Nucleus accumbens (tissue), 56 donors: ENCODE measurements at regions not wholly inside any gene's neighbourhood (a gene's known extent, or its start where the extent isn't known, plus 50 kb on each side); places are given as distances from the start of the nearest gene placed in this dataset.

Experiments
- DNase-seq, 56 donors: peaks; one replicate each; lab custom pipeline; 2025; lab: John Stamatoyannopoulos, UW

DNA sequence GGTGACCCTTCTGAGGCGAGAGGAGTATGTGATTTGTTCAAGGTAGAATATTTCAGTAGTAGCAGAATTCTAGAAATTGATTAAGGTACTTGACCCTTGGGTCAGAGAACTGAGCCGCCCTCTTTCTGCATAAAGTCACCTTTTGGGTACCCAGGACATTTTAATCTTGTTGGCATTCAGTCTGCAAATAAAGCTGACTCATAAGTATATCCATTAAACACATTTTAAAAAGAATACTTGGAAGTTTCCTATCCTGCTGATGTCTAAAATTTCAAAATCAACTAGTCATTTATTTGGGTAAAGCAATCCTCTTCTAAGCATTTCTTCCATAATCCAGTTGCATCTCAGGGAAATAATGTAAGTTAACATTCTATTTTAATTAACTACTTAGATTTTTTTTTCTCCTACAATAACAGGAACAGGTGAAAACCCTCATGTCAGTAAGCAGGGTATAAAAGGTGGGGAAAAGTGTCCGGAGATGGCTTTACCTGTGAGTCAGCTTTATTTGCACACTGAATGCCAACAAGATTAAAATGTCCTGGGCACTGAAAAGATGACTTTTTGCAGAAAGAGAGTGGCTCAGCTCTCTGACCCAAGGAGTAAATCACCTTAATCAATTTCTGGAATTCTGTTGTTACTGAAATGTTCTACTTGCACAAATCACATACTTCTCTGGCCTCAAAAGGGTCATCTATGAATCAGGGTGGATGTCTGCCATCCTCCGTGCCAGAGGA is 78.7 kb upstream of the ITGA6 start:
- DNase-seq = no peak

DNA sequence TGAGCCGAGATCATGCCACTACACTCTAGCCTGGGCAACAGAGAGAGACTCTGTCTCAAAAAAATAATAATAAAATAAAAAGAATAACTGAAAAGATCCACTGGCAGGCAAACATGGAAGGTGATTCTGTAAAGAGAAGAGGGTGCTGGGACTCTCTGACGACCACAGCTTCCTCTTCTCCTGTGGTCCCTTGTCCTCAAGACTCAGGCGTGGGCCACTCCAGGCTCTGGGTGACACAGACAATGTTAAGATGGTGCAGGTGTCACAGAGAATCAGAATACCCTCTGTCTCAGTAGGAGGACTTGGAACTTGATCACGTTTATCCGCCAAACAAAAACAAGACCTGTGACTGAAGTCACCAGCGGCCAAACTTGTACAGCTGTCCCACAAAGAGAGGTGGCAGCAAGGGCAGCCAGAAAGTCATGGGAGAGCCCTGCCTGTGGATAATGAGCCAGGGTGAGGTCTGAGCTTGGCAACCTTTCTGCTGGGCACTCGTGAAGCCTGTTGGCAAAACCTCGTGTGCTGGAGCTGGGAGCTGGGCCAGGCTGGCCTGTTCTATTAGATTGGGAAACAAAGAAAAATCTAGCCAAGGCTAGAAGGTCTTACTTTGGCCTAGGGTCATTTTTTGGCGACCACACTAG is 76.4 kb upstream of the ITGA6 start:
- peak in 50 of 56 donors; percentile 5 to 80 (median 42) for DNase-seq

DNA sequence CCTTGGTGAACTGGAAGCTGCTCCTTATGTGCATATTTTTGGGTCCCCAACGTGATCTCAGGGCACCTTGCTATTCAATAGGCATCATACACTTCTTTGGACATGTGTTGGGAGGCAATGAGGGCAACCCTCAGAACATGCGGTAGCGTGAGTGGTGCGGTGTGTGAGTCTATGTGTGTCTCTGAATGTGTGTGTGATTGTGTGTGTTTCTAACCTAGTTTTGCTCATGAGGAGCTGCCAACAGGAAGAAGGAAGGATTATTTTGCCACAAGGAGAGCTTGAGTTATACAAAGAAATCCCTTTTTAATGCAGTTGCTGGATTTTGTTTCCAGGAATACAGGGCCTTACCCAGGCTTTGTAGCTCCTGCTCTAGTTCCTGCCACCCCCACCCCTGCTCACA is 75.8 kb upstream of the ITGA6 start:
- no peak for DNase-seq

DNA sequence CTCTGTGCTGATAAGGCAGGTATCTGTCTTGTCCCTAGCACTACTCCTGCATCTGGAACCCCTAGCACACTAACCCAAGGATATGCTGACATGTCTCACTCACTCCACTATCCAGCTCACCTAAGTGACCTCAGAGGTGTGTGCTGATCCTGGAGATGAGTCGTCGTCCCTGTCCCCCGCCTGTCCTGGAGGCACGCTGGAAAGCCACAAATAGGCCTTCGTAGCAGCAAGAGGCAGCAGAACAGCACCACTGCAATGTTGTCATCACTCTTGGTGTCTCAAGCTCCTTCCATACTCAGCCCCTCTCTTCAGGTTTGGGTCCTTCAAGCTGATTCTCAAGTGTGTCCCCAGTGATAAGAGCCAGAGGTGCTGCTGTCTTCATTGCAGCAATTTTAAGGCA is 73.0 kb upstream of the ITGA6 start:
- DNase-seq = no peak

DNA sequence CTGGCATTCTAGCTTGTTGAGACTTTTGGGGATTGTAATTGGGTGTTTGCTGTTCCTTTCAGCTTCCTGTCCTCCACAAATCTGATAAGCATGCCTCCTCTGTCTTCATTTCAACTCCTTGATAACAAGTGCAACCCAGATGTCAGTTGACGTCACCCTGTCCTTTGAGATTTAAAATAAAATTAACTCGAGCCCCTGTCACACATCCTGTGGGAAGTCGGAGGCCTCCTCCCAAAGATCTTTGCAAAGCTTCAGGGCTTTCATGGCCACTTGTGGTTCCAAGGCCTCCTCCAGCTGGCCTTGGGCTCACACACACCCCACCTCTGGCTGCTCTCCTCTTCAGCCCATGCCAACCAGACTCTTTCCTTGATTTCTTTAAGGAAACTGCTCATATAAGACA is 69.9 kb upstream of the ITGA6 start:
- DNase-seq = no peak

DNA sequence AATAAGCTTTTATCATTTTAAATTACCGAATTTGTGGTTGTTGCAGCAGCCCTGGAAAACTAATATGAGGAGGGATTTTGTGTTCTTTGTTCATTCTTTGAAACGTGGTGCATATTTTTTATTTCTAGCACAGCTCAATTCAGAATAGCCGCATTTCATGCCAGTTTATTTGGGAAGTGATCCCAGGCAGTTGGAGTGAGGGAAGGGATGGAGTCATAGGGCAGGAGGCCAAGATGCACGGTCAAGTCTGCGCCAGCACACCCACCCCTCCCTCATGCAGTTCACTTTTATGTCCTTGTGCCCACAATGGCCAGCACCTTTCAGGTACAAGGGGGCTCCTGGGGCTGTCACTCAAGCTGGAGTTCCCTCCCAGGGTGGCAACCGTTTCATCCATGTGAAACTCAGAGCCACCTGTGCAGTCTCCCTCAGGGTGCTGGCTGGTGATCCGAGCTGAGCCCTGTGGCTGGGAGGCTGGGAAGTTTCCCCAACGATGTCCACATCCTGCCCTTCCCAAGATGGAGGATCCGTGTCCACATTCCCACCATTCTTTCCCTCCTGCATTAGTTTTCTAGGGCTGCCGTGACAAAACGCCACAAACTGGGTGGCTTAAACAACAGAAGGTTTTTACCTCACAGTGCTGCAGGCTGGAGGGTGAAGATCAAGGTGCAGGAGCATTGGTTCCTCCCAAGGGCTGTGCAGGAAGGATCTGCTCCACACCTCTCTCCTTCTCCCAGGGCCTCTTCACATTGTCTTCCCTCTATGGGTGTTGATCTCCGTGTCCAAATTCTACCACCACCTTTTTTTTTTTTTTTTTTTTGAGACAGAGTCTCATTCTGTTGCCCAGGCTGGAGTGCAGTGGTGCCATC is 68.5 kb upstream of the ITGA6 start:
- DNase-seq = peak in 6 of 56 donors; percentile 3 to 21 (median 8)

DNA sequence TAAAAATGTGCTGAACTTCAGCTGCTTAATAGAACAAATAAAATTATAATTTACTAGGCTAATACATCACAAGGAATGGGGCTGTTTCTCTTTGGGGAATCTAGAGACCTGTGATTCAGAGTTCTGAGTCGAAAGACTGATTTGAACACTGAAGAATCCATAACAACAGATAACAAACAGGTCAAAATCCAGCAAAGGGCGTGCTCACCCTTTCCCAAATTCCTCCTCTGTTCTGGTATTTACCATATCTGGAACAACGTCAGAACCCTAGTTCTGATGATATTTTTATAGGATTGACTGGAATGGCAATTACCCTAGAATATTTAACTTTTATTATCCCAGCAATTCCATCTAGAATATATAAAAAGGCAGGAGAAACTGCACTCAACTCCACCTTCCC is 66.0 kb upstream of the ITGA6 start:
- no peak for DNase-seq

DNA sequence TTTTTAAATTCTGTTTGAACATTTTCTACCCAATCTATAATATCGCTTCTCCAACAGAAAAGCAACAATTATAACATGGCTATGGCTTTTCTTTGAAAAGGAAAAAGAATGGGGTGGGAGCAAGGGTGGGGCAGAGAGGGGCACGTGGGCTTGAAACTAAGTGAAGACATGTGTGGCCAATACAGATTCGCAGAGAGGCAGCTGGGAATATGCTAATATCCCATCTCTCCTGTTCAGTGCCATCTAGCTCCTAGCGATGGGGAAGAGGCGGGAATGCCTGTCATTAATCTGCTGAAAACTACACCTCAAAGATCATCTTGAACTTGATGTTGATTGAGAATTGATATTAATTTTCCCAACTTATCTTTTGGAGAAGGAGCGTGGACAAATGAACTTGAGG is 65.5 kb upstream of the ITGA6 start:
- no peak for DNase-seq

DNA sequence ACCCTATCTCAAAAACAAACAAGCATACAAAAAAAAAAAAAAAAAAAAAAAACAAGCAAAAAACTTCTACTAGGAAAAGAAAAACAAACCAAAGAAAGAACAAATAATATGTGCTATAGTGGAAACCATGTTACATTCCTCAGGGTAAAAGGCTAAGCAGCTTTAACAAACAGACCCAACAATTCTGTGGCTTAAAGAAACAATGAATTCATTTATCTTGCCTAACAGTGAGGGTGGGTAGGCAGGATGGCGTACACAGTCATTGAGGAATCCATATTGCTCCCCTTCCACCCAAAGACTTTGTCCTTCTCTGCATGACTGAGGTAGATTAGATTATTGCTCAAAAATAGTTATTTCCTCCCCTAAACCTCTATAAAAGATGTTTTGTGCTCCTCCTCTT is 63.1 kb upstream of the ITGA6 start:
- no peak for DNase-seq

DNA sequence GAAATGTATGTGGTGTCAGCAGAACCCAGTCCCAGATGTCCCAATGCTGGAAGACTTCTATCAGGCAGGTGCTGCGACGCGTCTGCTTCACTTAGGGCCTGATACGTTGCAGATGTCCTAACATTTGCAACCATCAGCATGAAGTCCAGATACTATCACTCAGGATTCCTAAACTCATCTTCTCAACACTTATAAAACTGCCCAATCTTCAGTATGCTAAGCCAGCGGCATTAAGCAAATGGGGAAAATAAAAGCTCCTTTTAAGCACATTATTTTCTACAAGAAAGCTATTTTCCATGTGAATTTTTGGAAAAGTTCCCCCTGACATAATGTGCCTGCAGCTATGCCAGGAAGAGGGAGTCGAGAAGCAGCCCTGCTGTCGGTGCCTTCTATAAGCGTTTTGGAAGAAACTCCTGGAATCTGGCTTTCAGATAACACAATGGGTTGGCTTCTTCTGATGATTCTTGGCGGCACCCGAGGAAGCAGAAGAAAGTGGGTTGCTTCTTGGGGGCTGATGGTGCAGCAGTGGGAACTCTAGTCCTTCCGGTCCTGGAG is 60.7 kb upstream of the ITGA6 start:
- no peak for DNase-seq

DNA sequence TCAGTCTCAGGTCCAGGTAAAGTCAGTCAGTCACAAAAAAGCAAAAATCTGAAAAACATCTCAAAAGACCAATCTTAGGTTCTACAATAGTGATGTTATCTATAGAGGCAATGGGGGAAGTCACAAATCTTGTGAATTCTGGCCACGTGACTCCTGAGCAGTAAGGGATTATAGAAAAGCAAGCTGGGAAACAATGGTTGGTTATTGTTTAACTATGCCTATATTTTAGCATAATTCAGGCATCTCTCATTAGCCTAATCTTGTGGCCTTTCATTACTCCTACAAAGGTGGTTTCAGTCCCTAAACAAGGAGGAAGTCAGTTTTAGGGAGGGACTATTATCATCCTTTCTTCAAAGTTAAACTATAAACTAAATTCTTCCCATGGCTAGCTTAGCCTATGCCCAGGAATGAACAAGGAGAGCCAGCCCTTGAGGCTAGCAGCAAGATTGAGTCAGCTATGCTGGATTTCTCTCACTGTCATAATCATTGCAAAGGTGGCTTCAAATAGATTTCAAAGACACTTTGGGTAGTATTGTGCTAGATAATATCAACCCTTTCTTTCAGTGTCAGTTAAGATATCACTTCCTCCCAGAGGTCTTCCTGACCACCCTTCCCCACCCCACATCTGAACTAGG is 56.4 kb upstream of the ITGA6 start:
- no peak for DNase-seq

DNA sequence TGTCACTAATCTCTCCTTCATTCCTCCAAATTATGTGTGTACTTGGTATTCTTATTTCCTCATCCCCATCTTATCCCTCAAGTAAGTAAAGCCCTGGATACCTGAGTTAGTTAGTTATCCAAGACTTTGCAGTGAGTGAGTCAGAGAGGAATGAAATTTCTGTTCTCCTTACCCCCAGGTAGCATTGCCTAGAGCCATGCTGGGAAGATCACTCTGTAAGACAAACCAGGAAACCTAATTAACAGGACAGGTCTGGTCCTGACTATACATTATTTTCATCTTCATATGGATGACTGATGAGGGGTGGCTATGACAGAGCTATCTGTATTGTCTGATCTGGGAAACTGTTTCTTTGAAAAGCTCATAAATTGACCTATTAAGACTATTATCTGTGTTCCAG is 55.0 kb upstream of the ITGA6 start:
- no peak for DNase-seq

DNA sequence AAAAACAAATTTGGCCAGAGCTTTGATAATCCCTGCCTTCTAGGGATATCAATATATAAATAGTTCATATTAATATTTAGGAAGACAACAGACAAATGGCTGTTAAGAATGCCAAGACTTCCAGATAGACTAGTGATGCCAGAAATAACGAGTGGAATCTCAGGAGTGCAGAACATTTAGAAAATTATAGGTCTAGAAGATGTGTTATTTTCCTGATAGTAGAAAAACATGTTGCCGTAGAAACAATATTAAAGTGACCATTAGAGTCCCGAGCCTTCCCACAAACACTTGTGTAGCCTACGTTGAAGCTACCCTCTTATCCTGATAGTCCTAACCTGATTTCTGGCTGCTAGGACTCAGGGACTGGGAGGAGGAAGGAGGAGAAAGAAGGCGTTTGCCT is 54.3 kb upstream of the ITGA6 start:
- no peak for DNase-seq

DNA sequence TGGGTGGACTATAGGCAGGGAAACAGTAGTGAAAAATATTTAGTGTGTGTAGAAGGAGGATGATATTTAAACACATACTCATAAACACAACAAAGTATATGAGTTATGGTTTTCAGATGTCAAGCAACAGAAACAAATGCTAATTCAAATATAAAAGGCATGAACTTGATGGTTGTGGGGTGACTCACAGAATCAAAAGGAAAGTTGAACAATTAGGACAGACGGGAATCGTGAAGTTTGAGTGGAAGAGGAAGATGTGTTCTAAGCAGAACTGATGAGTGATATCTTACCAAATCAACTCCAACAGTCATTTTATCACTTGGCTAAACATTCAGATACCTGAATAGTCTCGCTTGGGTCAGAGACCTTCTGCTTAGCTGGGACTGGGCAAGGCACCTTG is 53.6 kb upstream of the ITGA6 start:
- DNase-seq = no peak

DNA sequence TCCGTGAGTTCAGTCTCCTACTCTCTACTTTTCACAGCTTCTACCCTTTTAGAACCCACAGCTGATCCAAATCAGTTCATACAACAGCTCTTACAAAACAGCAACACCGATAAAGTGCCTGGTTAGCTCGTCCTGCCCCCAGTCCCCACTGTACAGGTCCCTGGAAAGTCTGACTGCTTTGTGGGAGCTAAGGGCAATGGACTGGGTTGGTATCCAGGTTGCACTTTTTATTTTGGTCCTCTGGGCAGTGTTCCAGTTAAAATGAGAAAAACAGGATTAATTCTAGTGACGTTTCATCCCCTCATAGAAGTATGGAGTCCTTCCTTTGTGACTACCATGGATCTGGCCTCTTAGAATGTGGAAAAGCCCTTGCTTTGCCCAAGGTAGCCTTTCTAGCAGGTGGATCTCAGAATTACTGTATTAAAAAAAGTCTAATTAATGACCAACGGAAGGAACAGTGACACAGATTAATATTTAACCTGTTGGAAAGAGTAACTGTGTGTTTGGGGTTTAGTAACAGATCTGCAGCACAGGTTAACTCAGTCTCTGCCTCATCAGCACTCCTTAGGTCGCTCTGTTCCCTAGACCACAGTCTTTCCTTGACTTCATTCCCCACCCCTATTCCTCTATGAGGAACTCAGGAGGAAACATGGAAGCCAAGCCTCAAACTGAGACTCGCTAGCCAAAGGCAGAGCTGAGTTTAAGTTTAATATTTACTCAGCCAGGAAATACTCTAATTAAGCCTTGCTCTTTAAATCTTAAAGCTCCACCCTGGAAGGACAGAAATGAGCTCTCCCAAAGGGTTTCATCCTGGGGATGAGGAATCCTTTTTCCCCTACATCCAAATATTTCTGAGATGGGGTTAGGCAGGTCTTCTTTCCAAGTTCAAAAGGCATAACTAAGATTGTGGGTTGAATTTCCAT is 52.8 kb upstream of the ITGA6 start:
- DNase-seq = no peak

DNA sequence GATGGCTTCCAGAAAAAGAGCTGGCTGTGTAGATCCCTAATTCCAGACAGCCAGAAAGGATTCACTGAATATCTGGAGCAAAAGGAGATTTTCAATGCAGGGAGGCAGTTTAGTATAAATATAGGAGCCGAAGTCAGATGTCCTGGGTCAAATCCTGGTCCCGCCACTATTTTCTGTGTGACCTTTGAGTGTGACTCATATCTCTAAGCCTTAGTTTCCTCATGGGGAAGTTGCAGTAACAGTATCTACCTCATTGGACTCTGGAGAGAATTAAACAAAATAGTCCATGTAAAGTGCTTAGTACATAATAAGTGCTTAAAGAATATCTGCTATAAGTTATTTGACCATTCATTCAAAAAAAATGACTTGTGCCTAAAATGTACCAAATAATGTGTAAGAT is 52.1 kb upstream of the ITGA6 start:
- DNase-seq = no peak

DNA sequence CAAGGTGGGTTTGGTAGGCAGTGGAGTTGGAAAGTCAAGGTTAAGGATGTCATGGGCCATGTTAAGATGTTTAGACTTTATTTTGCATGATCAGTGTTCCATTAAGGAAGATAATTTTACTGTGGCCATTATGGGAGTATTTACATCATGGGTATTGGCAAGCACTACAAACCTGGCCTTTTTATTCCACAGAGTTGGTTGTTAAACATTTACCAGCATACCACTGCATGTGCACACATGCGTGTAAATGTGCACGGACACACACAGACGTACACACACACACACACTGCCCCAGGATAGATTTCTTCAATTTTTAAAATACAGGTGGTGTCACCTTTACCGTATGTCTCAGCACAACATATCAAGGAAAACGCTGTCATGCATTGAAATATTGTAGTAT is 51.4 kb upstream of the ITGA6 start:
- no peak for DNase-seq

DNA sequence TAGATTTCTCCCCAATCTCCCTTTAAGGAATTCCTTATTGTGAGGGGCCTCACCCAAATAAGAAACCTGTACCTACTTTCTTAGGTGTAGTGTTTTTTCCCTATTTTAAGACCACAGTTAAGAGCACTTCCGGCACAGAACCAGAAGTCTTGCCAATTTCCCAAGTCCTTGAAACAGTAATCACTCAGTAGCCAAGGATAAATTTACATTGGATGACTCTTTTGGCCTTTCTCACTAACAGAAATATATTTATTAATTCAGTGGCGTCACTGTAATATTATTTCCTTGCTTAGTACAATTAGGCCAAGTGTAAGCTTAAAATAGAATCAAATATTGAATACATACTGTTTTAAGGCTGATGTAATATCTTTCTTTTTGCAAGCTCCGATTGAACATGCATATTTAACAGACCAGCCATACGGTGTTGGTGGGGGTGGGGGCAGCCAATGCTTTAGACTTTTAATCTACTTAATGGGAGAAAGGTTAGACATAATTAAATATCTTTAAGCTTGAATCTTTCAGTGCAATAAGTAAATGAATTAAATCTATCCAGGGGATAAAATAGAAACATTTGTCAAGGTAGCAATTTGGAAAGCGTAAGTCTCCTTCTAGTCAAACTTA is 50.8 kb upstream of the ITGA6 start:
- no peak for DNase-seq

DNA sequence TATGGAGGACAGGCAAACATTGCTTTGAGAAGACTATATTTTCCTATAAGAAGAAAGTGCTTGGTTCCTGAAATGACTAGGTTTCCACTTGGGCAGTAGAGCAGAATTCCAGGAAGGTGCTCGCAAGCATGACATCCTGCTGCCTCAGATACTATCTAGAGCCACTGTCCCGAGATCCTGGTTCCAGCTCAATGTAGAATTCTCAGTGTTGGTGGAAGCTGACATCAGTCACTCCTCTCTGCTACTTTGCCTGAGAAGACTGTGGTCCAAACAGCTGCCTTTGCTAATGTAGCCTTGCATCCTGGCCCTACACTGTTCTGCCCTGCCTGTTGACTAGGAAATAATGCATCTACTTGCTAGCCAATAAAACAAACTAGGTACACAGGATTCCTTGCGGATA is 50.0 kb upstream of the ITGA6 start:
- DNase-seq = no peak
